Heart left ventricle (tissue), 16 donors: ENCODE measurements at regions not wholly inside any gene's neighbourhood (a gene's known extent, or its start where the extent isn't known, plus 50 kb on each side); places are given as distances from the start of the nearest gene placed in this dataset.
"Not testable (repeated sequence)": the region's sequence is repeated elsewhere in the genome, so short reads cannot be mapped to it uniquely, and the experiment has no call there.

Experiments
- ATAC-seq, 4 donors: fragments of 200-7000 bp; cut with Tn5 transposase; one replicate each; pipeline ENCODE4 v1.9.1; 2020 to 2022; ENCODE audit warnings: moderate library complexity in 4 of 4, mild to moderate bottlenecking in 3 of 4, moderate number of reproducible peaks in 1 of 4
- DNase-seq, 5 donors: peaks; one replicate each; pipeline ENCODE4 v3.0.0-alpha.2; 2020
- H3K27ac ChIP-seq, 12 donors: fragments of 200-600 bp; sonication (generic) in 4 of 12; one replicate each; pipeline versions ENCODE4 v1.5.0 to v1.8.0; 2016 to 2022; ENCODE audit warnings: mild to moderate bottlenecking in 2 of 12
- H3K27me3 ChIP-seq, 9 donors: fragments of 200-600 bp; sonication (generic) in 2 of 9; one replicate each; pipeline versions ENCODE4 v1.5.1 to v1.8.0; 2016 to 2022; ENCODE audit warnings: mild to moderate bottlenecking in 3 of 9
- H3K36me3 ChIP-seq, 9 donors: fragments of 200-600 bp; sonication (generic) in 2 of 9; one replicate each; pipeline versions ENCODE4 v1.5.0 to v1.8.0; 2018 to 2022; ENCODE audit warnings: mild to moderate bottlenecking in 2 of 9
- H3K4me1 ChIP-seq, 12 donors: fragments of 200-600 bp; sonication (generic) in 4 of 12; one replicate each; pipeline versions ENCODE4 v1.5.0 to v1.8.0; 2016 to 2022; ENCODE audit warnings: mild to moderate bottlenecking in 3 of 12
- H3K4me3 ChIP-seq, 12 donors: fragments of 200-600 bp; sonication (generic) in 4 of 12; one replicate each; pipeline versions ENCODE4 v1.5.0 to v1.8.0; 2017 to 2022; ENCODE audit warnings: mild to moderate bottlenecking in 9 of 12, moderate library complexity in 4 of 12
- H3K9me3 ChIP-seq, 12 donors: fragments of 200-600 bp; sonication (generic) in 4 of 12; one replicate each; pipeline versions ENCODE4 v1.5.0 to v1.8.0; 2016 to 2022; ENCODE audit warnings: mild to moderate bottlenecking in 1 of 12
- POLR2A ChIP-seq, 2 donors: fragments of 450-650 bp; IDR thresholded peaks; one replicate each; pipeline ENCODE4 v1.6.1; 2017; ENCODE audit warnings: antibody characterized with exemption in 2 of 2, mild to moderate bottlenecking in 2 of 2, moderate library complexity in 2 of 2
- WGBS, 4 donors: extraction: QIAGEN DNeasy Blood & Tissue Kit in 2 of 4; methylation state at CpG; one replicate each; pipeline versions ENCODE4 v1.1.5 to v1.1.7; 2013 to 2018; 5-methylcytosine and 5-hydroxymethylcytosine counted together
- intact Hi-C, 10 donors: fragments of 100-400 bp; cut with DNase I; formaldehyde crosslinking; loops; one replicate each; pipeline versions ENCODE4 v1.11.1 to v1.14.2; 2022
- TF ChIP-seq, protein P1 (sequence below), 12 donors: fragments of 200-600 bp; sonication (generic) in 4 of 12; IDR thresholded peaks; one replicate each; pipeline versions ENCODE4 v1.5.0 to v1.8.0; 2018 to 2022; ENCODE audit warnings: antibody characterized with exemption in 12 of 12, mild to moderate bottlenecking in 5 of 12
- donor health status: ischemic (EF 13 %, LVEDD 7.1; RV severe dilation, severe dysfunction).
- donor health status: healthy with polysubstance abuse.
- donor health status: DM: no; HTN: yes; CAD: no.
- donor health status: DM: no; HTN: no; CAD: no.
- donor health status: ischemic (EF 25% LVEDD 6.9; RV normal size, moderate dysfunction).
- donor health status: ischemic (EF 25% LVEDD 5.7; RV mildly dilated, moderate dysfunction).
- donor health status: healthy.
- donor health status: DM: yes; HTN: yes; CAD: no.
- donor health status: ischemic (EF 35%, LVEDD 5.7; RV mildly dilated, moderate dysfunction).
- donor health status: nonischemic (EF 11% LVEDD 7.7; RV severe dilation, severe dysfunction).
- donor health status: DM: yes; HTN: yes; CAD: no.
- donor health status: PGD.
- donor health status: ischemic (EF 29% LVEDD 5.4; RV normal size, mild dysfunction).
- donor health status: nonischemic (EF 23%, LVEDD 6.1; RV moderate dilation, normal function).

DNA sequence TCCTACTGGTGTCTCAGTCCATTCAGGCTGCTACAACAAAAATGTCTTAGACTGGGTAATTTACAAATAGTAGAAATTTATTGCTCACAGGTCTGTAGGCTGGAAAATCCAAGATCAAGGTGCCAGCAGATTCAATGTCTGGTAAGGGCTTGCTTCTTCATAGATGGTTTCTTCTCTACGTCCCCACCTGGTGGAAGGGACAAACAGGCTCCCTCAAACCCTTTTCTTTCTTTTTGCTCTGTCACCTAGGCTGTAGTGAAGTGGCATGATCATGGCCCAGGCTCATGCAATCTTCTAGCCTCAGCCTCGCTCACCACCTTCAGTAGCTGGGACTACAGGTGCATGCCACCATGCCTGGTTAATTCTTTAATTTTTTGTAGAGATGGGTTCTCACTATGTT, 106.8 kb upstream of the RPH3A start:
- no peak for ATAC-seq

DNA sequence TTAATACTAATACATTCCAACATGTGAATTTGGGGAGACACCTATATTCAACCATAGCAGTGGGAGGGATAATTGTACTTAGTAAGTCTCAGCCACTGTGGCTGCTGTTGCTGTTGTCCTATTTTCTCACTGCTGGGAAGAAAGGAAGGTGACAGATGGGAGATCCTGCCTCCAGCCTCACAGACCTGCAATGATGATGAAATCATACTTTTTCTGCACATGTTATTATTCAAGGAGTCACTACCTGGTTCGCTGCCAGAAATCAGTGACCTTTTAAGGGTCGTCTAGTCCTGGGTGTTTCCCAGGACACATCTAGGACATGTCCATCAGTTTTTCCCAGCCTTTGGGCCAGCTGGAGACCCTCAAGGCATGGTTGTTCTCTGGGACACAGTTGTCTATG, 106.2 kb upstream of the RPH3A start:
- H3K4me3 ChIP-seq = no peak overlapping the region
- H3K27me3 ChIP-seq = peaks cover 0 to 45% (median 0%) of the 10 kb centered on the region in 9 donors
- no peak for ATAC-seq
- no peak overlapping the region for H3K27ac ChIP-seq
- H3K4me1 ChIP-seq = no peaks in the 10 kb centered on the region
- DNase-seq = no peak
- intact Hi-C loops = no loop called here
- H3K9me3 ChIP-seq = peaks cover 0 to 4% (median 0%) of the 10 kb centered on the region in 12 donors
- TF ChIP-seq, protein P1, sequence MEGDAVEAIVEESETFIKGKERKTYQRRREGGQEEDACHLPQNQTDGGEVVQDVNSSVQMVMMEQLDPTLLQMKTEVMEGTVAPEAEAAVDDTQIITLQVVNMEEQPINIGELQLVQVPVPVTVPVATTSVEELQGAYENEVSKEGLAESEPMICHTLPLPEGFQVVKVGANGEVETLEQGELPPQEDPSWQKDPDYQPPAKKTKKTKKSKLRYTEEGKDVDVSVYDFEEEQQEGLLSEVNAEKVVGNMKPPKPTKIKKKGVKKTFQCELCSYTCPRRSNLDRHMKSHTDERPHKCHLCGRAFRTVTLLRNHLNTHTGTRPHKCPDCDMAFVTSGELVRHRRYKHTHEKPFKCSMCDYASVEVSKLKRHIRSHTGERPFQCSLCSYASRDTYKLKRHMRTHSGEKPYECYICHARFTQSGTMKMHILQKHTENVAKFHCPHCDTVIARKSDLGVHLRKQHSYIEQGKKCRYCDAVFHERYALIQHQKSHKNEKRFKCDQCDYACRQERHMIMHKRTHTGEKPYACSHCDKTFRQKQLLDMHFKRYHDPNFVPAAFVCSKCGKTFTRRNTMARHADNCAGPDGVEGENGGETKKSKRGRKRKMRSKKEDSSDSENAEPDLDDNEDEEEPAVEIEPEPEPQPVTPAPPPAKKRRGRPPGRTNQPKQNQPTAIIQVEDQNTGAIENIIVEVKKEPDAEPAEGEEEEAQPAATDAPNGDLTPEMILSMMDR (IDR thresholded peaks at IDR 0.05) = no peak
- no peaks in the 10 kb centered on the region for H3K36me3 ChIP-seq
- WGBS, 4 donors = 49 to 65% (median 62%) methylated on average over 2 of the region's 2 CpGs

More for the DNA sequence above, 106.8 kb upstream of the RPH3A start:
- peaks cover 0 to 4% (median 0%) of the 10 kb centered on the region in 12 donors for H3K9me3 ChIP-seq
- H3K4me1 ChIP-seq = no peaks in the 10 kb centered on the region
- no peak overlapping the region for H3K4me3 ChIP-seq
- intact Hi-C loops = no loop called here
- peaks cover 0 to 49% (median 0%) of the 10 kb centered on the region in 9 donors for H3K27me3 ChIP-seq
- H3K27ac ChIP-seq = no peak overlapping the region
- DNase-seq = no peak
- TF ChIP-seq, protein P1 (IDR thresholded peaks at IDR 0.05) = no peak
- no peak for TF ChIP-seq POLR2A (IDR thresholded peaks at IDR 0.05)
- 49 to 72% (median 64%) methylated on average over 2 of the region's 2 CpGs for WGBS, 4 donors
- H3K36me3 ChIP-seq = no peaks in the 10 kb centered on the region

DNA sequence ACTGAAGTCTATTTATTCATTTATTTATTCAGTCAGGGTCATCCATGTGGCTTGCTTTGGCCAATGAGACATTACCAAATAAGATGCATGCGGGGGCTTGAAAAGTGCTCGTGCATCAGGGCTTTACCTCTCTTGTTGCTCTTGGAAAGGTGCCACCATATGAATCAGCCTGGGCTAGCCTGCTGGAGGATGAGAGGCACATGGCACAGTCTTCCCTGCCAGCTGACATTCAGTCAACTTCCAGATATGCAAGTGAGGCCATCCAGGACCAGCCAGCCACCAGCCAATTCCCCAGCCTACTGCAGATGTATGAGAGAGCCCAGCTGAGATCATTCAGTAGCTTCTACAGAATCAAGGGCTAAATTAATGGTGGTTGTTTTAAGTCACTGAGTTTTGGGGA, 105.2 kb upstream of the RPH3A start:
- peaks cover 0 to 4% (median 0%) of the 10 kb centered on the region in 12 donors for H3K9me3 ChIP-seq
- intact Hi-C loops = no loop called here
- TF ChIP-seq, protein P1 (IDR thresholded peaks at IDR 0.05) = no peak
- H3K4me3 ChIP-seq = no peak overlapping the region
- no peak for DNase-seq
- H3K36me3 ChIP-seq = no peaks in the 10 kb centered on the region
- H3K4me1 ChIP-seq = no peaks in the 10 kb centered on the region
- H3K27me3 ChIP-seq = peaks cover 0 to 38% (median 0%) of the 10 kb centered on the region in 9 donors
- WGBS, 4 donors = 60 to 73% (median 67%) methylated on average over 2 of the region's 2 CpGs
- ATAC-seq = no peak
- no peak overlapping the region for H3K27ac ChIP-seq

DNA sequence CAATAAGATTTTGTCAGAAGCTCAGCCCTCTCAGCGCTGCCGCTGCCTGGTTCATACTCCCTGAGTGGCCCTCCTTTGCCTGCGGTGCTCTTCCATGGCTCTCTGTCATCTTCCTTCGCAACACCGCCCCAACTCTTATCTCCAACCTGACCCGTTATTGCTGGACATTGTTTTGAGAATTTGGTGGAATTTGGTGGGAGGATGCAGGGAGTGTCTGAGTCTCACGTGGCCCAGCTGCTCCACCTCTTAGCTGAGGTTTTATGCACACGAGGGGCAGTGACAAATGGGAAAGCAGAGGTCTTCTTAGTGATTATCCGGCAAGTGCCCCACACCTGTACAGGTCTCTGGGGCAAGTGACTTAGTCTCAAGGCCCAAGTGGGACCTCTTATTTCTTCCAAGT, 97.5 kb upstream of the RPH3A start:
- Histone ChIP-seq H3K36me3 (no peaks in the 10 kb centered on the region), H3K4me3 (no peak overlapping the region), H3K4me1 (no peaks in the 10 kb centered on the region), H3K27ac (no peak overlapping the region), H3K9me3 (peaks cover 0 to 5% (median 0%) of the 10 kb centered on the region in 12 donors), H3K27me3 (peaks cover 0 to 23% (median 1%) of the 10 kb centered on the region in 9 donors)
- DNase-seq (no peak), ATAC-seq (no peak)
- intact Hi-C loops = no loop called here
- WGBS, 4 donors = 53 to 64% (median 59%) methylated on average over 9 of the region's 9 CpGs
- TF ChIP-seq POLR2A (IDR thresholded peaks at IDR 0.05) = no peak
- TF ChIP-seq, protein P1 (IDR thresholded peaks at IDR 0.05) = no peak

DNA sequence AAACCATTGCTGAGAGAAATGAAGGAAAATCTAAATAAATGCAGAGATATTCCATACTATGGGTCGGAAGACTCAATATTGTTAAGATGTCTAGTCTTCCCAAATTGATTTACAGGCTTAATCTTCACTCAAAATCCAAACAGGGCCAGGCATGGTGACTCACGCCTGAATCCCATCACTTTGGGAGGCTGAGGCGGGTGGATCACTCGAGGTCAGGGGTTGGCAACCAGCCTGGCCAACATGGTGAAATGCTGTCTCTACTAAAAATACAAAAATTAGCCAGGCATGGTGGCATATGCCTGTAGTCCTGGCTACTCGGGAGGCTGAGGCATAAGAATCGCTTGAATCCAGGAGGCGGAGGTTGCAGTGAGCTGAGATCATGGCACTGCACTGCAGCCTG, 94.1 kb upstream of the RPH3A start:
- DNase-seq, H3K27ac ChIP-seq, H3K4me1 ChIP-seq, H3K4me3 ChIP-seq, H3K36me3 ChIP-seq, ATAC-seq, H3K9me3 ChIP-seq, intact Hi-C loops: not testable (repeated sequence)
- 76 to 81% (median 77%) methylated on average over 7 of the region's 7 CpGs for WGBS, 4 donors
- H3K27me3 ChIP-seq = peaks cover 0 to 14% (median 2%) of the 10 kb centered on the region in 9 donors
